ENCODE measurements at regions not wholly inside any gene's neighbourhood (a gene's known extent, or its start where the extent isn't known, plus 50 kb on each side); places are given as distances from the start of the nearest gene placed in this dataset.

DNA sequence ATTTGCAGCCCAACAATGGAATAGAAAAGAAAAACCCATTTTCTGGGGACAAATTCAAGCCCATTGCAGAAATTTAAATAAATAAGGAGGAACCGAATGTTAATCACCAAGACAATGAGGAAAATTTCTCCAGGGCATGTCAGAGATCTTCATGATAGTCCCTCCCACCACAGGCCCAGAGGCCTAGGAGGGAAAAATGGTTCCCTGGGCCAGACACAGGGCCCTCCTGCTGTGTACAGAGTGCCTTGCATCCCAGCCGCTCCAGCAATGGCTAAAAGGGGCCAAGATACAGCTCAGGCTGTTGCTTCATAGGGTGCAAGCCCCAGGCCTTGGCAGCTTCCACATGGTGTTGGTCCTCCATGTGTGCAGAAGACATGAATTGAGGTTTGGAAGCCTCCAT lies 73.4 kb upstream of the FOXE1 start:
- Histone ChIP-seq H3K27ac (ENCODE audit: low read depth in 1 of 2, low read length in 2 of 2) (no peak overlapping the region), H3K9ac (ENCODE audit: low read depth in 1 of 2, low read length in 2 of 2) (no peak overlapping the region), H3K36me3 (ENCODE audit: control insufficient read depth in 4 of 4, insufficient read depth in 3 of 4, low read depth in 1 of 4, low read length in 3 of 4) (no peaks in the 10 kb centered on the region), H3K4me3 (ENCODE audit: low read depth in 1 of 3, low read length in 3 of 3) (no peak overlapping the region), H3K4me1 (ENCODE audit: control insufficient read depth in 4 of 4, insufficient read depth in 4 of 4, low read length in 3 of 4) (no peaks in the 10 kb centered on the region), H3K9me3 (ENCODE audit: control insufficient read depth in 4 of 4, low read length in 3 of 4) (peaks cover 0 to 9% (median 2%) of the 10 kb centered on the region in 4 donors), H3K27me3 (ENCODE audit: control insufficient read depth in 4 of 4, insufficient read depth in 4 of 4, low read length in 3 of 4) (no peaks in the 10 kb centered on the region)
- 86% methylated on average over 2 of the region's 2 CpGs for WGBS
- no peak for DNase-seq (ENCODE audit: low spot score)
- TF ChIP-seq GABPA (IDR thresholded peaks at IDR 0.05 in 1 of 2, conservative IDR thresholded peaks at IDR 0.05 in 1 of 2) (no peak), YY1 (IDR thresholded peaks at IDR 0.05) (no peak), JUND (IDR thresholded peaks at IDR 0.05) (no peak), EGR1 (IDR thresholded peaks at IDR 0.05; ENCODE audit: low read depth in 2 of 2) (no peak), FOXA1 (IDR thresholded peaks at IDR 0.05) (no peak), HNF4G (IDR thresholded peaks at IDR 0.05) (no peak), TAF1 (conservative IDR thresholded peaks at IDR 0.05) (no peak), NR2F2 (IDR thresholded peaks at IDR 0.05) (no peak), SP1 (IDR thresholded peaks at IDR 0.05) (no peak)
- TF ChIP-seq, protein P1, sequence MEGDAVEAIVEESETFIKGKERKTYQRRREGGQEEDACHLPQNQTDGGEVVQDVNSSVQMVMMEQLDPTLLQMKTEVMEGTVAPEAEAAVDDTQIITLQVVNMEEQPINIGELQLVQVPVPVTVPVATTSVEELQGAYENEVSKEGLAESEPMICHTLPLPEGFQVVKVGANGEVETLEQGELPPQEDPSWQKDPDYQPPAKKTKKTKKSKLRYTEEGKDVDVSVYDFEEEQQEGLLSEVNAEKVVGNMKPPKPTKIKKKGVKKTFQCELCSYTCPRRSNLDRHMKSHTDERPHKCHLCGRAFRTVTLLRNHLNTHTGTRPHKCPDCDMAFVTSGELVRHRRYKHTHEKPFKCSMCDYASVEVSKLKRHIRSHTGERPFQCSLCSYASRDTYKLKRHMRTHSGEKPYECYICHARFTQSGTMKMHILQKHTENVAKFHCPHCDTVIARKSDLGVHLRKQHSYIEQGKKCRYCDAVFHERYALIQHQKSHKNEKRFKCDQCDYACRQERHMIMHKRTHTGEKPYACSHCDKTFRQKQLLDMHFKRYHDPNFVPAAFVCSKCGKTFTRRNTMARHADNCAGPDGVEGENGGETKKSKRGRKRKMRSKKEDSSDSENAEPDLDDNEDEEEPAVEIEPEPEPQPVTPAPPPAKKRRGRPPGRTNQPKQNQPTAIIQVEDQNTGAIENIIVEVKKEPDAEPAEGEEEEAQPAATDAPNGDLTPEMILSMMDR (IDR thresholded peaks at IDR 0.05; ENCODE audit: low read depth, low read length, missing input control) = no peak
- TF ChIP-seq, protein P2, sequence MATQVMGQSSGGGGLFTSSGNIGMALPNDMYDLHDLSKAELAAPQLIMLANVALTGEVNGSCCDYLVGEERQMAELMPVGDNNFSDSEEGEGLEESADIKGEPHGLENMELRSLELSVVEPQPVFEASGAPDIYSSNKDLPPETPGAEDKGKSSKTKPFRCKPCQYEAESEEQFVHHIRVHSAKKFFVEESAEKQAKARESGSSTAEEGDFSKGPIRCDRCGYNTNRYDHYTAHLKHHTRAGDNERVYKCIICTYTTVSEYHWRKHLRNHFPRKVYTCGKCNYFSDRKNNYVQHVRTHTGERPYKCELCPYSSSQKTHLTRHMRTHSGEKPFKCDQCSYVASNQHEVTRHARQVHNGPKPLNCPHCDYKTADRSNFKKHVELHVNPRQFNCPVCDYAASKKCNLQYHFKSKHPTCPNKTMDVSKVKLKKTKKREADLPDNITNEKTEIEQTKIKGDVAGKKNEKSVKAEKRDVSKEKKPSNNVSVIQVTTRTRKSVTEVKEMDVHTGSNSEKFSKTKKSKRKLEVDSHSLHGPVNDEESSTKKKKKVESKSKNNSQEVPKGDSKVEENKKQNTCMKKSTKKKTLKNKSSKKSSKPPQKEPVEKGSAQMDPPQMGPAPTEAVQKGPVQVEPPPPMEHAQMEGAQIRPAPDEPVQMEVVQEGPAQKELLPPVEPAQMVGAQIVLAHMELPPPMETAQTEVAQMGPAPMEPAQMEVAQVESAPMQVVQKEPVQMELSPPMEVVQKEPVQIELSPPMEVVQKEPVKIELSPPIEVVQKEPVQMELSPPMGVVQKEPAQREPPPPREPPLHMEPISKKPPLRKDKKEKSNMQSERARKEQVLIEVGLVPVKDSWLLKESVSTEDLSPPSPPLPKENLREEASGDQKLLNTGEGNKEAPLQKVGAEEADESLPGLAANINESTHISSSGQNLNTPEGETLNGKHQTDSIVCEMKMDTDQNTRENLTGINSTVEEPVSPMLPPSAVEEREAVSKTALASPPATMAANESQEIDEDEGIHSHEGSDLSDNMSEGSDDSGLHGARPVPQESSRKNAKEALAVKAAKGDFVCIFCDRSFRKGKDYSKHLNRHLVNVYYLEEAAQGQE (IDR thresholded peaks at IDR 0.05) = no peak
- TF ChIP-seq, protein P3, sequence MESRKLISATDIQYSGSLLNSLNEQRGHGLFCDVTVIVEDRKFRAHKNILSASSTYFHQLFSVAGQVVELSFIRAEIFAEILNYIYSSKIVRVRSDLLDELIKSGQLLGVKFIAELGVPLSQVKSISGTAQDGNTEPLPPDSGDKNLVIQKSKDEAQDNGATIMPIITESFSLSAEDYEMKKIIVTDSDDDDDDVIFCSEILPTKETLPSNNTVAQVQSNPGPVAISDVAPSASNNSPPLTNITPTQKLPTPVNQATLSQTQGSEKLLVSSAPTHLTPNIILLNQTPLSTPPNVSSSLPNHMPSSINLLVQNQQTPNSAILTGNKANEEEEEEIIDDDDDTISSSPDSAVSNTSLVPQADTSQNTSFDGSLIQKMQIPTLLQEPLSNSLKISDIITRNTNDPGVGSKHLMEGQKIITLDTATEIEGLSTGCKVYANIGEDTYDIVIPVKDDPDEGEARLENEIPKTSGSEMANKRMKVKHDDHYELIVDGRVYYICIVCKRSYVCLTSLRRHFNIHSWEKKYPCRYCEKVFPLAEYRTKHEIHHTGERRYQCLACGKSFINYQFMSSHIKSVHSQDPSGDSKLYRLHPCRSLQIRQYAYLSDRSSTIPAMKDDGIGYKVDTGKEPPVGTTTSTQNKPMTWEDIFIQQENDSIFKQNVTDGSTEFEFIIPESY (IDR thresholded peaks at IDR 0.05) = no peak

DNA sequence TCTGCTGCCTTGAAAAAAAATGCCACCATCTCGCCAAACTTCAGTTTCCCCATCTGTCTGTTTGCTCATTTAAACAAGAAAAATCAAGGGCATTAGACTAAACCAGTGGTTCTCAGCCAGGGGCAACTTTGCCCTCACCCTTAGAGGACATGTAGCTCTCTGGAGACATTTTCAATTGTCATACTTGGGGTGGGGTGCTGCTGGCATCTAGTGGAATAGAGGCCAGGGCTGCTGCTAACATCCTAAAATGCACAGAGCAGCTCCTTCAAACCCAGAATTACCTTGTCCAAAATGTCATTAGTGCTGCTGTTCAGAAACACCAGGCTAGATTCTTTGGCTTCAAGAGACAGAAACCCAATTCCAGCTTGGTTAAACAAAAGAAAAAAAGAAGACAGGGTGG lies 71.1 kb upstream of the FOXE1 start:
- WGBS = 69% methylated on average over 1 of the region's 1 CpG
- peak; percentile 33 to 43 for TF ChIP-seq RAD21 (IDR thresholded peaks at IDR 0.05)
- TF ChIP-seq, protein P1 (IDR thresholded peaks at IDR 0.05; ENCODE audit: low read depth, low read length, missing input control) = peak; percentile 5
- no peak for TF ChIP-seq GABPA (IDR thresholded peaks at IDR 0.05 in 1 of 2, conservative IDR thresholded peaks at IDR 0.05 in 1 of 2)
- TF ChIP-seq, protein P3 (IDR thresholded peaks at IDR 0.05) = no peak
- no peaks in the 10 kb centered on the region for H3K4me1 ChIP-seq (ENCODE audit: control insufficient read depth in 4 of 4, insufficient read depth in 4 of 4, low read length in 3 of 4)
- H3K36me3 ChIP-seq (ENCODE audit: control insufficient read depth in 4 of 4, insufficient read depth in 3 of 4, low read depth in 1 of 4, low read length in 3 of 4) = no peaks in the 10 kb centered on the region
- no peaks in the 10 kb centered on the region for H3K27me3 ChIP-seq (ENCODE audit: control insufficient read depth in 4 of 4, insufficient read depth in 4 of 4, low read length in 3 of 4)
- no peak overlapping the region for H3K4me3 ChIP-seq (ENCODE audit: low read depth in 1 of 3, low read length in 3 of 3)
- DNase-seq (ENCODE audit: low spot score) = no peak
- peaks cover 0 to 9% (median 2%) of the 10 kb centered on the region in 4 donors for H3K9me3 ChIP-seq (ENCODE audit: control insufficient read depth in 4 of 4, low read length in 3 of 4)
- H3K27ac ChIP-seq (ENCODE audit: low read depth in 1 of 2, low read length in 2 of 2) = no peak overlapping the region
- no peak overlapping the region for H3K9ac ChIP-seq (ENCODE audit: low read depth in 1 of 2, low read length in 2 of 2)

Measured in liver (tissue), 8 donors.